NT2/D1 (cell line): ENCODE measurements at regions not wholly inside any gene's neighbourhood (a gene's known extent, or its start where the extent isn't known, plus 50 kb on each side); places are given as distances from the start of the nearest gene placed in this dataset.
"Not testable (repeated sequence)": the region's sequence is repeated elsewhere in the genome, so short reads cannot be mapped to it uniquely, and the experiment has no call there.

ENCODE experiments used
- DNase-seq: peaks from one replicate; pipeline ENCODE4 v3.0.0-alpha.2; 2011; ENCODE audit warnings: low read depth, low spot score
- H3K27me3 ChIP-seq: 2 replicates; pipeline ENCODE4 v1.6.0; 2011; ENCODE audit warnings: mild to moderate bottlenecking; ENCODE audit not compliant: insufficient read length, insufficient read depth
- H3K36me3 ChIP-seq: 2 replicates; pipeline ENCODE4 v1.6.1; 2011; ENCODE audit warnings: mild to moderate bottlenecking, low read length, mixed read lengths; ENCODE audit not compliant: insufficient read depth, insufficient read length
- H3K4me1 ChIP-seq: 2 replicates; pipeline ENCODE4 v1.5.1; 2011; ENCODE audit not compliant: insufficient read depth, insufficient read length
- H3K4me3 ChIP-seq: 2 replicates; pipeline ENCODE4 v1.5.1; 2011; ENCODE audit warnings: low read depth; ENCODE audit not compliant: insufficient read length
- H3K9ac ChIP-seq: 2 replicates; pipeline ENCODE4 v1.6.0; 2011; ENCODE audit warnings: low read depth; ENCODE audit not compliant: insufficient read length
- H3K9me3 ChIP-seq: 2 replicates; pipeline ENCODE4 v1.5.1; 2011; ENCODE audit warnings: mild to moderate bottlenecking, low read length; ENCODE audit not compliant: insufficient read depth
- SUZ12 ChIP-seq: IDR thresholded peaks from 2 replicates; pipeline ENCODE4 v1.6.1; 2011; ENCODE audit not compliant: insufficient read length, insufficient read depth; ENCODE audit errors: extremely low read depth
- YY1 ChIP-seq: IDR thresholded peaks from 2 replicates; pipeline ENCODE4 v1.6.1; 2011; ENCODE audit not compliant: insufficient read length, insufficient read depth
- ZNF274 ChIP-seq: IDR thresholded peaks from 2 replicates; pipeline ENCODE4 v1.6.1; 2011; ENCODE audit warnings: mild to moderate bottlenecking, low read depth, low read length

DNA sequence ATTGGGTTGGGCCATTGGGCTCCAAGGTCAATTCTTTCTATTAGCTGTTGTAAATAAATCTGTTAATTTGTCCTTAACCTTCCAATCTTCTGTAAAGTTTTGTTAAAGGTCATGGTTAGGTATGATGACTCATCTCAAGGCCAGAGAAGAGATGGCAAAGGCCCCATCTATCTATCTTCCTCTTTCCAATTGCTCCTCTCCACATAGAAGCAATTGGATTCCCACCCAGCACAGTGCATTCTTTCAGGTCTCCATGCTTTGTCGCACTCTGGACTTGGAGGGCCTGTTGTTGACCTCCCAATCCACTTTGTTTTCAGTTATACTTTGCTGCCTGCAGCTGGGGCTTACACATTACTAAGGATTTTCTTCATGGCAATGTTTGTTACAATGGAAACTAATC lies 118.5 kb downstream of the MFAP3L start:
- H3K4me3 ChIP-seq, result no peak overlapping the region
- H3K36me3 ChIP-seq, result no peaks in the 10 kb centered on the region
- no peaks in the 10 kb centered on the region for H3K9me3 ChIP-seq
- TF ChIP-seq ZNF274 (no peak), YY1 (no peak), SUZ12 (no peak)
- no peak for DNase-seq
- H3K27me3 ChIP-seq, result no peaks in the 10 kb centered on the region
- H3K9ac ChIP-seq, result no peak overlapping the region
- H3K4me1 ChIP-seq, result no peaks in the 10 kb centered on the region

DNA sequence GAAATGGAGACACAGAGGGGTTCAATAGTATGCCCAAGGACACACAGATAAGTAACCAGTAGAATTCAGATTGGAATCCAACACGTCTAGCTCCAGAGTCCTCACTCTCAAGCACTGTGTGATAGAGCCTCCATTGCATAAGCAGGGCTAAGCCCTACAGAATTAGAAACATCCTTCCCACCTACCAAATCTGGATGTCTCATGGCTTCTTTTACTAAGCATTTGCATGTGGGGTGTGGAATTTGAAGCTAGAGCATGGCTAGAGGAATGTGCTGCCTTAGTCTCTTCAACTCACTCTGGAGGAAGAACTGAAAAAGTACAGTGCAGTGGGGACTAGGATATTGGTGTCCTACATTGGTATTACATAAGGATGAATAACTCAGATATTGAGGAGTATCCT lies 119.4 kb downstream of the MFAP3L start:
- H3K9me3 ChIP-seq, result no peaks in the 10 kb centered on the region

DNA sequence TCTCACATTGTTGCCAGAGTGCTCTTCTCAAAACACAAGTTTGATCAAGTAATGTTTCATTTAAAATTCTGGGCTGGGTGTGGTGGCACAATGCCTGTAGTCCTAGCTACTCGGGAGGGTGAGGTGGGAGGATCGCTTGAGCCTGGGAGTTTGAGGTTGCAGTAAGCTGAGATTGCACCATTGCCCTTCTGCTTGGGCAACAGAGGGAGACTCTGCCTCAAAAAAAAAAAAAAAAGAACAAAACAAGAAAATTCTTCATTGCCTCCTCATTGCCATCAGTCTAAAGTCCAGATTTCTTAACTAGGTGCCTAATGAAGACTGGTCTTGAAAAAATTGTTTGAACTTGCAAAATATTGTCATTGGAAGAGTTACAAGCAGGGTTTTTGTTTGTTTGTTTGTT lies 120.1 kb downstream of the MFAP3L start:
- no peak for DNase-seq
- TF ChIP-seq SUZ12, result no peak
- no peak for TF ChIP-seq ZNF274
- no peak for TF ChIP-seq YY1
- Histone ChIP-seq H3K4me3 (no peak overlapping the region), H3K36me3 (no peaks in the 10 kb centered on the region), H3K4me1 (no peaks in the 10 kb centered on the region), H3K27me3 (no peaks in the 10 kb centered on the region), H3K9me3 (no peaks in the 10 kb centered on the region), H3K9ac (no peak overlapping the region)

More for the DNA sequence above, 119.4 kb downstream of the MFAP3L start:
- Histone ChIP-seq H3K4me3 (no peak overlapping the region), H3K36me3 (no peaks in the 10 kb centered on the region), H3K27me3 (no peaks in the 10 kb centered on the region), H3K9ac (no peak overlapping the region), H3K4me1 (no peaks in the 10 kb centered on the region)
- TF ChIP-seq YY1 (no peak), SUZ12 (no peak), ZNF274 (no peak)
- DNase-seq, result no peak

DNA sequence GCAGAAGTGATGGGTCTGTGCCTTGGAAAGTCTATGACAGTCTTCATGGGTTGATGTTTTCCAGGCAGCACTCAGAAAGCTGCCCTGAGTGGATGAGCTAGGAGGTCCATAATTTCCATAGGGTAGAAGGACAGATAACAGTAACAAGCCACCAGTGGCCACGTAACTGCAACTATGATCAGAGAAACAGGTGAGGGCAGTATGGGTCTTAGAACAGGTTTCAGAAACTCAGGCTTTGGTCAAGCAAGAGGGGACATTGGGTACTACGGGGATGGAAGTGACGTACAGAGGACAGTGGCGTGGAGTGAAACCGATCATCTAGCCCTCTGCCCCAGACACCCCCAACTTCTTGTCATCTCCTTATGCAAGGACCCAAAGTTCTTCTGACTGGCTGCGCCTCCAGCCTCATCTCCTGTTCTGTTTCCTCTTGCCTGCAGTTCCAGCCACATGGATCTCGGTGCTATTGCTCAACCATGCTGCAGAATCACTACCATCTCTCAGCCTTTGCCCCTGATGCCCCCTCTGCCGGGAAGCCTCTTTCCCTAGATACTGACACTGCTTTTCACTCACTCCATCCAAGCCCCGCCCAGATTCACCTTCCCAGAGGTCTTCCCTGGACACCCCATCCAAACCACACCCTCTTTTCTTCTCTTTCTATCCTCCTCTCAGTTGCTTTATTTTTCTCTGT lies 123.4 kb downstream of the MFAP3L start:
- Histone ChIP-seq H3K4me1 (no peaks in the 10 kb centered on the region), H3K36me3 (no peaks in the 10 kb centered on the region), H3K4me3 (no peak overlapping the region), H3K9me3 (peaks cover 9% of the 10 kb centered on the region; the same call in 1 of the 2 replicates), H3K27me3 (no peaks in the 10 kb centered on the region), H3K9ac (no peak overlapping the region)
- no peak for DNase-seq
- no peak for TF ChIP-seq ZNF274
- TF ChIP-seq YY1, result no peak
- no peak for TF ChIP-seq SUZ12

DNA sequence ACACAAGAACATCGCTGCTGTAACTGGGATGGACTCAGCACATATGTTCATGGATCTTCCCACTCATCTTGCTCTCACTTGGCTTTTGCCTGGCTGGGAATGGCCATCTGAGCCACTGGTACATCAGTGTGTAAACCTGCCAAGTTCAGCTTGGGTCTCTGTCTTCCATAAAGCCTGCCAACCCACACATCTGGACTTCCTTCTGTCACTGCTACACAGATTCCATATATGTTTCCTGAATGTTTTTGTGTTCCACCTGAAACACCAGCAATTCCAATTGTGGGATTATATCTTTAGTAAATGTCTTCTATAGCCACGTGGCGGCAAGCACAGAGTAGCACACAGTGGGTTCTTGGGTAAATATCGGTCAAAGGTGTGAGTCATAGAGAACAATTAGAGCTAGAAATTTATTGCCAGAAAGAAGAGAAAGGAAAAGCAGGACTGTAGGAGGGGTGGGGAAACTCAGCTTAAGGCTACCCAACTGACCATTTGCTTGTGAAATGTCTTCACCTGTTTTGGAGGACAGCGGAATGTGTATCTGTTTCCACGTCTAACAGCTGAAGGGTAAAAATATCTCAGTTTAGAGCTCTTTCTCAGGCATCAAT lies 125.9 kb downstream of the MFAP3L start:
- Histone ChIP-seq H3K27me3 (no peaks in the 10 kb centered on the region), H3K36me3 (no peaks in the 10 kb centered on the region), H3K9me3 (peaks cover 9% of the 10 kb centered on the region; the same call in 1 of the 2 replicates), H3K4me1 (no peaks in the 10 kb centered on the region), H3K9ac (no peak overlapping the region), H3K4me3 (no peak overlapping the region)
- no peak for DNase-seq
- TF ChIP-seq ZNF274 (no peak), SUZ12 (no peak)

DNA sequence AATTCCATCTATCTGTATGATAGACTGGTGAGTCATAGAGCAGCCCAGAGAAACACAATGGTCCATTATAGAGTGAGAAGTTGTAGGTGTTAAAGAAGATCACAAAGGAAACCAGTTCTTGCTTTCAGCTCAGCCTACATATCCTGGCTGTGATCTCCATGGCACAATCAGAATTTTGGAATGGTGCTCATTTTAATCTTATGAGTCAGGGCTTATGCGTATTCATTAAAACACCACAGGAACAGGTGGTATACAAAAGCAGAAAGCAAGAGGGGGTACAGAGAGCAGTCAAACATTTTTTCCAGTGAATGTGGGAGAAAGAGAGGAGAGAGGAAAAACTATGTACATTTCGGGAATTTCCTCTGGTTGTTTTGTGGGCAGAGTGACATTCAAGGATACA lies 126.9 kb downstream of the MFAP3L start:
- DNase-seq, result no peak
- TF ChIP-seq SUZ12 (no peak), YY1 (no peak), ZNF274 (no peak)
- Histone ChIP-seq H3K4me3 (no peak overlapping the region), H3K9ac (no peak overlapping the region), H3K9me3 (peaks cover 9% of the 10 kb centered on the region; the same call in 1 of the 2 replicates), H3K36me3 (no peaks in the 10 kb centered on the region), H3K27me3 (no peaks in the 10 kb centered on the region), H3K4me1 (no peaks in the 10 kb centered on the region)

DNA sequence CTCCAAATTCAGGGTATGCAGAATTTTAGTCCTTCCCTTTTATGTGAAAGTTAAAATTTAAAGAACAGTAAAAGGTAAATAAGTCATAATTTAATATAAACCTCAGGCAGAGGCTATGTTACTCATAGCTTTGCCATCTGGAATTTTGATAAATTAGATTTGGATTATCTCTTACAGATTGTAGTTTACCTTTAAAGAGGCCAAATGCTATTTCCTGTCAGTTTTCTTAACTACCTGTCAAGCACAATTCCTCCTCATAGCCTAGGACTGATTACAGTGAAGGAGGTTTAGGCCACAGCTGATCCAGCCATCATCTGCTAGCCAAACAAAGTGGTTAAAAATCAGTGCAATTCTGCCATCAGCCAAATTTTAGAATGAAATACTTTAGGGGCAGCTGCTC lies 128.1 kb downstream of the MFAP3L start:
- no peaks in the 10 kb centered on the region for H3K4me1 ChIP-seq
- no peak overlapping the region for H3K9ac ChIP-seq
- DNase-seq, result no peak
- H3K9me3 ChIP-seq, result peaks cover 9% of the 10 kb centered on the region; the same call in 1 of the 2 replicates
- H3K36me3 ChIP-seq, result no peaks in the 10 kb centered on the region
- TF ChIP-seq YY1 (no peak), SUZ12 (no peak), ZNF274 (no peak)
- H3K4me3 ChIP-seq, result no peak overlapping the region
- no peaks in the 10 kb centered on the region for H3K27me3 ChIP-seq

DNA sequence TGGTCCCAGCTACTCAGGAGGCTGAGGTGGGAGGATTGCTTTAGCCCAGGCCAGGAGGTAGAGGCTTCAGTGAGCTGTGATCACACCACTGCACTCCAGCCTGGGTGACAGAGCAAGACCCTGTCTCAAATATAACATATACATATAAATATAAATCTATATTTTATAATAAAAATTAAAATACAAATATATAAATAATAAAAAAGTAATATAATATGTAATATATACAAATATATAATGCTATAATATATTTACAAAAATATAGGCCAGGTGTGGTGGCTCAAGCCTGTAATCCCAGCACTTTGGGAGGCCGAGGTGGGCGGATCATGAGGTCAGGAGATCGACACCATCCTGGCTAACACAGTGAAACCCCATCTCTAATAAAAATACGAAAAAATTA lies 131.4 kb downstream of the MFAP3L start:
- H3K36me3 ChIP-seq, H3K27me3 ChIP-seq, H3K9ac ChIP-seq, DNase-seq, H3K9me3 ChIP-seq, H3K4me3 ChIP-seq, H3K4me1 ChIP-seq: not testable (repeated sequence)
